Transverse colon (tissue), 4 donors: ENCODE measurements at regions not wholly inside any gene's neighbourhood (a gene's known extent, or its start where the extent isn't known, plus 50 kb on each side); places are given as distances from the start of the nearest gene placed in this dataset.

Experiments used
- EP300 ChIP-seq: sonication (generic); formaldehyde crosslinking; IDR thresholded peaks from one replicate; pipeline ENCODE4 v1.6.1; 2017; ENCODE audit warnings: antibody characterized with exemption, low read depth
- POLR2A ChIP-seq: fragments of 450-650 bp; IDR thresholded peaks from one replicate; pipeline ENCODE4 v1.6.1; 2016; ENCODE audit warnings: antibody characterized with exemption, mild to moderate bottlenecking, moderate library complexity
- POLR2AphosphoS5 ChIP-seq, 3 donors: sonication (generic); formaldehyde crosslinking; IDR thresholded peaks; one replicate each; pipeline ENCODE4 v1.6.1; 2016; ENCODE audit warnings: antibody characterized with exemption in 3 of 3
- TF ChIP-seq, protein P1 (sequence below), 5 experiments: fragments of 200-600 bp in 3 of 5; fragments of 450-650 bp in 2 of 5; sonication (generic) in 3 of 5; IDR thresholded peaks; 1 replicate in 2 of 5; 2 replicates in 3 of 5; pipeline ENCODE4 v1.5.1; 2016 to 2017; ENCODE audit warnings: antibody characterized with exemption in 5 of 5, inconsistent platforms in 3 of 5, mild to moderate bottlenecking in 2 of 5, moderate library complexity in 1 of 5

DNA sequence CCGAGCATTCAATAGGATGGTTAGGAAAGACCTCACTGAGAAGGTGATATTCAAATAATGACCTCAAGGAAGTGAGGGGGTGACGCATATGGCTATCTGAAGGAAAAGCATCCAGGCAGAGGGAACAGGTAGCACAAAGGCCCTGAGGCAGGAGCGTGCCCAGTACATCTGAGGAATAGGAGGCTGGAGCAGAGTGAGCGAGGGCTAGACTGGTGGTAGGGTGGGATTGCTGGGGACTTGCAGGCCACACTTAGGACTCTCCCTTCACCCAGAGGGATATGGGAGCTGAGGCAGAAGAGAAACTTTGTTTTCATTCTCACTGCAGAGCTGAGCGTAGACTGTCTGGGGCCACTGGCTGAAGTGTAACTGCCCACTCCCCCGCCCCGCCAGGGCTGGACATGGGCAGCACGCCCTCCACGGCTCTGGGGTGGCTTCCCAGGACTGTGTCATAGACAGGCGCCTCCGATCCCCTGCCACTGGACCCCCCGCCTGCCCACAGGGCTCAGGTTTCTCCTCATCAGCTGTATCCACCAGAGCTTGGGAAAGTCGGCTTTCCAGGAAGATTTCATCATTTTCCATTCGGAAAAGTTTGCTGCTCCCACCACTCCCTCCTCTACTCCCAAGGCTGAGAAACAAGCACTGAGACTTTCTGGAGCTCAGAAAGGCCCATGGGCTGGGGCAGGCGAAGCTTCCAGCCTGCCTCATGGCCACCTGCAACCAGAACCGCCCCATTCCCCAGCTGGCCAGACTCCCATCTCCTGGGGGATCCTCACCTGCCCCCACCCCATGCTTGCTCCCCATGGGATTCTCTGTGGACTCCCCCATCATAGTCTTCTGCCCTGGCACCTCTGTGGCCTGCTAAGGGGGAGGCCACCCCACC lies 142.6 kb downstream of the MRPL14 start:
- TF ChIP-seq, protein P1, sequence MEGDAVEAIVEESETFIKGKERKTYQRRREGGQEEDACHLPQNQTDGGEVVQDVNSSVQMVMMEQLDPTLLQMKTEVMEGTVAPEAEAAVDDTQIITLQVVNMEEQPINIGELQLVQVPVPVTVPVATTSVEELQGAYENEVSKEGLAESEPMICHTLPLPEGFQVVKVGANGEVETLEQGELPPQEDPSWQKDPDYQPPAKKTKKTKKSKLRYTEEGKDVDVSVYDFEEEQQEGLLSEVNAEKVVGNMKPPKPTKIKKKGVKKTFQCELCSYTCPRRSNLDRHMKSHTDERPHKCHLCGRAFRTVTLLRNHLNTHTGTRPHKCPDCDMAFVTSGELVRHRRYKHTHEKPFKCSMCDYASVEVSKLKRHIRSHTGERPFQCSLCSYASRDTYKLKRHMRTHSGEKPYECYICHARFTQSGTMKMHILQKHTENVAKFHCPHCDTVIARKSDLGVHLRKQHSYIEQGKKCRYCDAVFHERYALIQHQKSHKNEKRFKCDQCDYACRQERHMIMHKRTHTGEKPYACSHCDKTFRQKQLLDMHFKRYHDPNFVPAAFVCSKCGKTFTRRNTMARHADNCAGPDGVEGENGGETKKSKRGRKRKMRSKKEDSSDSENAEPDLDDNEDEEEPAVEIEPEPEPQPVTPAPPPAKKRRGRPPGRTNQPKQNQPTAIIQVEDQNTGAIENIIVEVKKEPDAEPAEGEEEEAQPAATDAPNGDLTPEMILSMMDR (IDR thresholded peaks at IDR 0.05), result no peak
- no peak for TF ChIP-seq POLR2A
- TF ChIP-seq EP300, result no peak
- TF ChIP-seq POLR2AphosphoS5 (IDR thresholded peaks at IDR 0.05), result no peak
